Trophoblast cell (in vitro differentiated cells and primary cell): ENCODE measurements at regions not wholly inside any gene's neighbourhood (a gene's known extent, or its start where the extent isn't known, plus 50 kb on each side); places are given as distances from the start of the nearest gene placed in this dataset.

Source experiments
- DNase-seq, 2 donors: peaks; one replicate each; pipeline ENCODE4 v3.0.0-alpha.2; 2016
- H2AFZ ChIP-seq: 2 replicates; pipeline ENCODE4 v1.6.1; 2013; ENCODE audit warnings: low read length, moderate library complexity, mild to moderate bottlenecking; ENCODE audit not compliant: insufficient read depth, poor library complexity
- H2AK5ac ChIP-seq: 2 replicates; pipeline ENCODE4 v1.6.1; 2013; ENCODE audit warnings: mild to moderate bottlenecking, low read length
- H2BK120ac ChIP-seq: 2 replicates; pipeline ENCODE4 v1.6.1; 2013; ENCODE audit warnings: low read length, mild to moderate bottlenecking, moderate library complexity; ENCODE audit not compliant: insufficient read depth, poor library complexity
- H2BK12ac ChIP-seq: 2 replicates; pipeline ENCODE4 v1.6.1; 2013; ENCODE audit warnings: mild to moderate bottlenecking, low read length, moderate library complexity
- H2BK5ac ChIP-seq: 2 replicates; pipeline ENCODE4 v1.6.1; 2013; ENCODE audit warnings: low read length, low read depth, moderate library complexity, mild to moderate bottlenecking; ENCODE audit not compliant: poor library complexity
- H3K14ac ChIP-seq: 2 replicates; pipeline ENCODE4 v1.6.1; 2013; ENCODE audit warnings: mild to moderate bottlenecking, low read length
- H3K18ac ChIP-seq: 2 replicates; pipeline ENCODE4 v1.6.1; 2013; ENCODE audit warnings: mild to moderate bottlenecking, low read length
- H3K23ac ChIP-seq: 2 replicates; pipeline ENCODE4 v1.6.1; 2013; ENCODE audit warnings: low read length
- H3K27ac ChIP-seq: 2 replicates; pipeline ENCODE4 v1.5.1; 2013; ENCODE audit warnings: low read depth, mild to moderate bottlenecking, inconsistent platforms, low read length, moderate library complexity
- H3K27me3 ChIP-seq: 2 replicates; pipeline ENCODE4 v1.6.1; 2013; ENCODE audit warnings: inconsistent platforms, mild to moderate bottlenecking, low read length, moderate library complexity; ENCODE audit not compliant: insufficient read depth
- H3K36me3 ChIP-seq, 2 experiments: 1 replicate in 1 of 2; 2 replicates in 1 of 2; pipeline ENCODE4 v1.6.1; 2013; ENCODE audit warnings: low read length in 2 of 2, mild to moderate bottlenecking in 2 of 2, moderate library complexity in 1 of 2; ENCODE audit not compliant: insufficient read depth in 2 of 2, control insufficient read depth in 1 of 2
- H3K4ac ChIP-seq: 2 replicates; pipeline ENCODE4 v1.6.1; 2013; ENCODE audit warnings: low read depth, mild to moderate bottlenecking, low read length, moderate library complexity
- H3K4me1 ChIP-seq, 2 experiments: 1 replicate in 1 of 2; 2 replicates in 1 of 2; pipeline ENCODE4 v1.6.1; 2013; ENCODE audit warnings: low read length in 2 of 2, mild to moderate bottlenecking in 2 of 2, moderate library complexity in 1 of 2; ENCODE audit not compliant: insufficient read depth in 2 of 2, control insufficient read depth in 1 of 2
- H3K4me2 ChIP-seq: 2 replicates; pipeline ENCODE4 v1.6.1; 2013; ENCODE audit warnings: inconsistent platforms, mild to moderate bottlenecking, low read length, moderate library complexity
- H3K4me3 ChIP-seq: 2 replicates; pipeline ENCODE4 v1.5.1; 2013; ENCODE audit warnings: mild to moderate bottlenecking, low read depth, low read length, inconsistent platforms
- H3K79me1 ChIP-seq: one replicate; pipeline ENCODE4 v1.6.1; 2013; ENCODE audit warnings: low read length
- H3K79me2 ChIP-seq: 2 replicates; pipeline ENCODE4 v1.6.1; 2013; ENCODE audit warnings: low read length, mild to moderate bottlenecking; ENCODE audit not compliant: control insufficient read depth, insufficient read depth, poor library complexity
- H3K9ac ChIP-seq: 2 replicates; pipeline ENCODE4 v1.6.1; 2013; ENCODE audit warnings: mild to moderate bottlenecking, low read length
- H3K9me3 ChIP-seq: 2 replicates; pipeline ENCODE4 v1.6.1; 2013; ENCODE audit warnings: low read depth, mild to moderate bottlenecking, control low read depth, inconsistent platforms, low read length; ENCODE audit not compliant: insufficient read depth
- H4K12ac ChIP-seq: 2 replicates; pipeline ENCODE4 v1.6.1; 2013; ENCODE audit warnings: low read depth, mild to moderate bottlenecking, low read length, moderate library complexity
- H4K8ac ChIP-seq: 2 replicates; pipeline ENCODE4 v1.6.1; 2013; ENCODE audit warnings: low read depth, mild to moderate bottlenecking, low read length, moderate library complexity
- H4K91ac ChIP-seq: one replicate; pipeline ENCODE4 v1.6.1; 2013; ENCODE audit warnings: low read depth, mild to moderate bottlenecking, low read length, moderate library complexity
- WGBS: extraction: QIAGEN DNeasy Blood & Tissue Kit; methylation state at CpG from one replicate; pipeline ENCODE4 v1.1.7; 2013; ENCODE audit warnings: missing lambda C conversion rate; ENCODE audit not compliant: insufficient read length, insufficient coverage; ENCODE audit errors: extremely low coverage; 5-methylcytosine and 5-hydroxymethylcytosine counted together

DNA sequence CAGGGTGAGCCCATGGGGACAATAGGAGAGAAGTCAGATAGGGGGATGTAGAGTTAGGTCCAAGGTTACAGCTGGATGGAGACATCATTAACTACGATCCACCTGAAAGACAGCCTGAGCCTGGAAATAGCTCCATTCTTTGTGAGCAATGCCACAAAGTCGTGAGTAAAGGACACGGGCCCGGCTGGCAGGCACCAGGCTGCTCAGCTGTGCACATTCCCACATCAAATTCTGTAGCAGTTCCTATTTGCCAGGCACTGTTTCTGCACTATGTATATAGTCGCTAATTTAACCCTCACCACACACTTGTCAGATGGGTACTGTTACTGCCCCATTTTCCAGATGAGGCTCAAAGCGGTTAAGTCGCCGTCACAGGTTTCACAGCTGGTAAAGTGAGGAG, 338.0 kb upstream of the KAZN start:
- H3K23ac ChIP-seq, result no peak overlapping the region
- no peak overlapping the region for H4K8ac ChIP-seq
- H4K12ac ChIP-seq, result no peak overlapping the region
- WGBS, result no CpG with 5 or more reads among the region's 8 CpGs
- H3K79me2 ChIP-seq, result no peaks in the 10 kb centered on the region
- no peaks in the 10 kb centered on the region for H3K4me1 ChIP-seq
- H3K27me3 ChIP-seq, result no peaks in the 10 kb centered on the region
- H3K14ac ChIP-seq, result no peak overlapping the region
- no peak overlapping the region for H3K27ac ChIP-seq
- DNase-seq, result no peak
- H3K9ac ChIP-seq, result no peak overlapping the region
- H2AK5ac ChIP-seq, result no peak overlapping the region
- H4K91ac ChIP-seq, result no peak overlapping the region
- no peak overlapping the region for H3K4me2 ChIP-seq
- H3K79me1 ChIP-seq, result no peaks in the 10 kb centered on the region
- H2BK120ac ChIP-seq, result no peak overlapping the region
- H2AFZ ChIP-seq, result no peak overlapping the region
- no peak overlapping the region for H3K4me3 ChIP-seq
- H3K4ac ChIP-seq, result no peak overlapping the region
- no peak overlapping the region for H2BK12ac ChIP-seq
- no peak overlapping the region for H3K18ac ChIP-seq
- H3K9me3 ChIP-seq, result no peaks in the 10 kb centered on the region
- no peaks in the 10 kb centered on the region for H3K36me3 ChIP-seq
- H2BK5ac ChIP-seq, result no peak overlapping the region

DNA sequence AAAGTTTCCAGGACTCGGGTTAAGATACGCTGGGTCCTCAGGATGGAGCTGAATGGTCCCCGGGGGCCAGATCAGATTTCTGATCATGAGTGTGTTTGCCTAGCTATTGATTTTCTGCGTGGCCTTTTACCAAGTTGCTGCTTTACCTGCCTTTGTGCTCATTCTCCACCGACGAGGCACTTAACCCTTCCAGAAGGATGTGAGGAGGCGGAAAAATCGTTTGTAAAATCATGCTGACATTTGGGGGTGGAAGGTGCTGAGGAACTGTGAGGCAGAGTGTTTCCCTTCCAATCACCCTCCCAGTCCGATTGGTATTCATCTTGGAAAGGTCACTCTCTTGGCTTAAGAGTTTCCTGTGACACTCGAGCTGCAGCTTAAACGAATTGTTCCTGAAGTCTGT, 337.1 kb upstream of the KAZN start:
- H3K4me1 ChIP-seq, result no peaks in the 10 kb centered on the region
- H2AFZ ChIP-seq, result no peak overlapping the region
- no peak overlapping the region for H3K27ac ChIP-seq
- no peaks in the 10 kb centered on the region for H3K79me1 ChIP-seq
- H2BK12ac ChIP-seq, result no peak overlapping the region
- no peak overlapping the region for H4K8ac ChIP-seq
- H3K9ac ChIP-seq, result no peak overlapping the region
- H3K79me2 ChIP-seq, result no peaks in the 10 kb centered on the region
- H4K12ac ChIP-seq, result no peak overlapping the region
- no peaks in the 10 kb centered on the region for H3K36me3 ChIP-seq
- H2BK120ac ChIP-seq, result no peak overlapping the region
- H3K4ac ChIP-seq, result no peak overlapping the region
- H3K23ac ChIP-seq, result no peak overlapping the region
- no peak overlapping the region for H2AK5ac ChIP-seq
- no peak overlapping the region for H4K91ac ChIP-seq
- H3K4me2 ChIP-seq, result no peak overlapping the region
- no peak overlapping the region for H3K14ac ChIP-seq
- no peak overlapping the region for H3K4me3 ChIP-seq
- no peaks in the 10 kb centered on the region for H3K9me3 ChIP-seq
- H3K27me3 ChIP-seq, result no peaks in the 10 kb centered on the region
- H3K18ac ChIP-seq, result no peak overlapping the region
- DNase-seq, result no peak
- H2BK5ac ChIP-seq, result no peak overlapping the region
- WGBS, result no CpG with 5 or more reads among the region's 11 CpGs

DNA sequence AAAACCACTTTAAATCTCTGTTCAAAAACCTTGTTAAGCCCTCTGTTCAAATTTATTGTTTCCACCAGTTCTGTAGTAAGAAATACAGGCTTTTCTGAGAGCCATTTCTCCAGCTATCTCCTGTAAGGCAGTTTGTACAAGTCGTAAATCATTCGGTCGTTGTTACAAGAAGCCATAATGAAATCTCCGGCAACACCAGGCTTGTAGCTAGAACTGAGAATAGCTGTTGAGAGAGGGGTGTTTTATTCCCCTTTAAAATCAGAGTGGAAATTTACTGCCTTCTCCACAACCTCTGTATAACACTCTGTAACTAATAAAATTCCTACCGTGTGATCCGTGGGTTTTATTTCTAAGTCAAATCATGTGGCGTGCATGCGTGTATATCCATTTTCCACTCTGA, 335.8 kb upstream of the KAZN start:
- Histone ChIP-seq H3K27me3 (no peaks in the 10 kb centered on the region), H4K12ac (no peak overlapping the region), H3K27ac (no peak overlapping the region), H3K4me1 (no peaks in the 10 kb centered on the region), H3K23ac (no peak overlapping the region), H2AFZ (no peak overlapping the region), H2AK5ac (no peak overlapping the region), H3K4me3 (no peak overlapping the region), H3K4me2 (no peak overlapping the region), H3K9me3 (no peaks in the 10 kb centered on the region), H3K18ac (no peak overlapping the region), H2BK120ac (no peak overlapping the region), H3K9ac (no peak overlapping the region), H3K79me1 (no peaks in the 10 kb centered on the region), H3K4ac (no peak overlapping the region), H3K36me3 (no peaks in the 10 kb centered on the region), H2BK12ac (no peak overlapping the region), H3K79me2 (no peaks in the 10 kb centered on the region), H4K8ac (no peak overlapping the region), H3K14ac (no peak overlapping the region), H2BK5ac (no peak overlapping the region), H4K91ac (no peak overlapping the region)
- DNase-seq, result no peak
- WGBS, result no CpG with 5 or more reads among the region's 8 CpGs

DNA sequence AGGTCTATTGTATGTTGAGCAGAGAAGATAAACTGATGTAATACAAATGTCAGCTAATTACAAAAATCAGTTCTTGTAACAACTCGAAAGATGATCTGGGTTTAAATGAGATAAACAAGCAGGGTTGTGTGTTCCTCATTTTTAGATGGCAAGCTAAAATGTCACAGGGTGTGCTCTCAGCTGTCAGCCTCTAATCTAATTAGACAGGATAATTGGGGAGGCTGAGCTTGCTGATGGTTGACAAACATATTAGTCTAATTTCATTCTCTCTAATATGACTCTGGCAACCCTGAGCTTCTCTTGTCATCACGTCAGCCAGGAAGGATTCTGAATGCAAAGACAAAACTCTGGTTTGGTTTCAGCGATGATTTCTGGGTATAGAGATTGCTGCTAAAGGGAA, 335.3 kb upstream of the KAZN start:
- Histone ChIP-seq H2AK5ac (no peak overlapping the region), H3K23ac (no peak overlapping the region), H2BK5ac (no peak overlapping the region), H3K4me3 (no peak overlapping the region), H3K36me3 (no peaks in the 10 kb centered on the region), H4K91ac (no peak overlapping the region), H3K9ac (no peak overlapping the region), H2BK12ac (no peak overlapping the region), H3K9me3 (no peaks in the 10 kb centered on the region), H2BK120ac (no peak overlapping the region), H3K4ac (no peak overlapping the region), H3K14ac (no peak overlapping the region), H3K18ac (no peak overlapping the region), H3K27ac (no peak overlapping the region), H3K4me2 (no peak overlapping the region), H3K79me2 (no peaks in the 10 kb centered on the region), H4K8ac (no peak overlapping the region), H4K12ac (no peak overlapping the region), H2AFZ (no peak overlapping the region), H3K27me3 (no peaks in the 10 kb centered on the region), H3K4me1 (no peaks in the 10 kb centered on the region), H3K79me1 (no peaks in the 10 kb centered on the region)
- DNase-seq, result no peak
- WGBS, result no CpG with 5 or more reads among the region's 3 CpGs
